ENCODE measurements at regions not wholly inside any gene's neighbourhood (a gene's known extent, or its start where the extent isn't known, plus 50 kb on each side); places are given as distances from the start of the nearest gene placed in this dataset.

DNA sequence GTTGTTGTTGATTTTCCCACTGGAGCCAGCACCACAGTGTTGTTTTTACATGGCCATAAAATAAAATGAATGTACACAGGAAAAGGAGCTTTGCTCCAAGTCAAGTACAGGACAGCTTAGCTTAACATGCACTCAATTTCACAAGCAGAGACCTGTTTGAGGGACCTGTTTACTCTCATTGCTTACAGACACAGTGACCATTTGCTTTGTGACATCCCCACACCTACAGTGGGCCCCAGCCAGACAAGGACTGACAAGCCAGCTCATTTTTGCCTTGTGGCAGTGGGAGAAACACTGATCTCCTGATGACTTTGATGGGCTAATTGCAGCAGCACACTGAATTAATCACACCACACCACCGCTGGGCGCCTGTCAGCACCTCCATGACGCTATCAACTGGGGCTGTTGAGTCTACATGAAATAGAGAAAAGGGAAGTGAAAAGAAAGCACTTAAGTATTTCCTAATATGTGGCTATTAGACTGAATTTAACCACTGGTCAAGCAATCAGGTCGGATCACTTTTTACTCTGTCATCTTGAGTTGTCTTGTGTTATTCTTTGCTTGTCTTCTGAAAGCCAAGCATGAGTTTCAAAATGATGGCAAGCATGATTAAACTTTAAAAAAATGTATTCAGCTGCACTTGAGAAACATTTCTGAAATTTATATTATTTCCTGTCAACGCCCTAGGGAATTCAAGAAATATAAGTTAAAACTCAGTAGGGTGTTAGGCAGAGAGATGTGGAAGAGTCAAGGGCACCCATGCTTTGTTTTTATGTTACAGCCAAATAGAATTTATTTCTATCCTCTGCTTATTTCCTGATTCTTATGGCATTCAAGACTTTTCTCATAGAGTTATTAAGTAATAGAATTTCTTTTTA lies 557.7 kb downstream of the RAB28 start (continued):
- TF ChIP-seq, protein P1, sequence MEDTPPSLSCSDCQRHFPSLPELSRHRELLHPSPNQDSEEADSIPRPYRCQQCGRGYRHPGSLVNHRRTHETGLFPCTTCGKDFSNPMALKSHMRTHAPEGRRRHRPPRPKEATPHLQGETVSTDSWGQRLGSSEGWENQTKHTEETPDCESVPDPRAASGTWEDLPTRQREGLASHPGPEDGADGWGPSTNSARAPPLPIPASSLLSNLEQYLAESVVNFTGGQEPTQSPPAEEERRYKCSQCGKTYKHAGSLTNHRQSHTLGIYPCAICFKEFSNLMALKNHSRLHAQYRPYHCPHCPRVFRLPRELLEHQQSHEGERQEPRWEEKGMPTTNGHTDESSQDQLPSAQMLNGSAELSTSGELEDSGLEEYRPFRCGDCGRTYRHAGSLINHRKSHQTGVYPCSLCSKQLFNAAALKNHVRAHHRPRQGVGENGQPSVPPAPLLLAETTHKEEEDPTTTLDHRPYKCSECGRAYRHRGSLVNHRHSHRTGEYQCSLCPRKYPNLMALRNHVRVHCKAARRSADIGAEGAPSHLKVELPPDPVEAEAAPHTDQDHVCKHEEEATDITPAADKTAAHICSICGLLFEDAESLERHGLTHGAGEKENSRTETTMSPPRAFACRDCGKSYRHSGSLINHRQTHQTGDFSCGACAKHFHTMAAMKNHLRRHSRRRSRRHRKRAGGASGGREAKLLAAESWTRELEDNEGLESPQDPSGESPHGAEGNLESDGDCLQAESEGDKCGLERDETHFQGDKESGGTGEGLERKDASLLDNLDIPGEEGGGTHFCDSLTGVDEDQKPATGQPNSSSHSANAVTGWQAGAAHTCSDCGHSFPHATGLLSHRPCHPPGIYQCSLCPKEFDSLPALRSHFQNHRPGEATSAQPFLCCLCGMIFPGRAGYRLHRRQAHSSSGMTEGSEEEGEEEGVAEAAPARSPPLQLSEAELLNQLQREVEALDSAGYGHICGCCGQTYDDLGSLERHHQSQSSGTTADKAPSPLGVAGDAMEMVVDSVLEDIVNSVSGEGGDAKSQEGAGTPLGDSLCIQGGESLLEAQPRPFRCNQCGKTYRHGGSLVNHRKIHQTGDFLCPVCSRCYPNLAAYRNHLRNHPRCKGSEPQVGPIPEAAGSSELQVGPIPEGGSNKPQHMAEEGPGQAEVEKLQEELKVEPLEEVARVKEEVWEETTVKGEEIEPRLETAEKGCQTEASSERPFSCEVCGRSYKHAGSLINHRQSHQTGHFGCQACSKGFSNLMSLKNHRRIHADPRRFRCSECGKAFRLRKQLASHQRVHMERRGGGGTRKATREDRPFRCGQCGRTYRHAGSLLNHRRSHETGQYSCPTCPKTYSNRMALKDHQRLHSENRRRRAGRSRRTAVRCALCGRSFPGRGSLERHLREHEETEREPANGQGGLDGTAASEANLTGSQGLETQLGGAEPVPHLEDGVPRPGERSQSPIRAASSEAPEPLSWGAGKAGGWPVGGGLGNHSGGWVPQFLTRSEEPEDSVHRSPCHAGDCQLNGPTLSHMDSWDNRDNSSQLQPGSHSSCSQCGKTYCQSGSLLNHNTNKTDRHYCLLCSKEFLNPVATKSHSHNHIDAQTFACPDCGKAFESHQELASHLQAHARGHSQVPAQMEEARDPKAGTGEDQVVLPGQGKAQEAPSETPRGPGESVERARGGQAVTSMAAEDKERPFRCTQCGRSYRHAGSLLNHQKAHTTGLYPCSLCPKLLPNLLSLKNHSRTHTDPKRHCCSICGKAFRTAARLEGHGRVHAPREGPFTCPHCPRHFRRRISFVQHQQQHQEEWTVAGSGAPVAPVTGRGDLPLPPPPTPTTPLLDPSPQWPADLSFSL (CRISPR knock-in tag; IDR thresholded peaks at IDR 0.05), result peak; percentile 35; the same call in 1 of the 2 replicates
- TF ChIP-seq, protein P2, sequence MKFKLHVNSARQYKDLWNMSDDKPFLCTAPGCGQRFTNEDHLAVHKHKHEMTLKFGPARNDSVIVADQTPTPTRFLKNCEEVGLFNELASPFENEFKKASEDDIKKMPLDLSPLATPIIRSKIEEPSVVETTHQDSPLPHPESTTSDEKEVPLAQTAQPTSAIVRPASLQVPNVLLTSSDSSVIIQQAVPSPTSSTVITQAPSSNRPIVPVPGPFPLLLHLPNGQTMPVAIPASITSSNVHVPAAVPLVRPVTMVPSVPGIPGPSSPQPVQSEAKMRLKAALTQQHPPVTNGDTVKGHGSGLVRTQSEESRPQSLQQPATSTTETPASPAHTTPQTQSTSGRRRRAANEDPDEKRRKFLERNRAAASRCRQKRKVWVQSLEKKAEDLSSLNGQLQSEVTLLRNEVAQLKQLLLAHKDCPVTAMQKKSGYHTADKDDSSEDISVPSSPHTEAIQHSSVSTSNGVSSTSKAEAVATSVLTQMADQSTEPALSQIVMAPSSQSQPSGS (CRISPR knock-in tag; IDR thresholded peaks at IDR 0.05), result peak; percentile 18; the same call in 1 of the 2 replicates
- TF ChIP-seq, protein P3, sequence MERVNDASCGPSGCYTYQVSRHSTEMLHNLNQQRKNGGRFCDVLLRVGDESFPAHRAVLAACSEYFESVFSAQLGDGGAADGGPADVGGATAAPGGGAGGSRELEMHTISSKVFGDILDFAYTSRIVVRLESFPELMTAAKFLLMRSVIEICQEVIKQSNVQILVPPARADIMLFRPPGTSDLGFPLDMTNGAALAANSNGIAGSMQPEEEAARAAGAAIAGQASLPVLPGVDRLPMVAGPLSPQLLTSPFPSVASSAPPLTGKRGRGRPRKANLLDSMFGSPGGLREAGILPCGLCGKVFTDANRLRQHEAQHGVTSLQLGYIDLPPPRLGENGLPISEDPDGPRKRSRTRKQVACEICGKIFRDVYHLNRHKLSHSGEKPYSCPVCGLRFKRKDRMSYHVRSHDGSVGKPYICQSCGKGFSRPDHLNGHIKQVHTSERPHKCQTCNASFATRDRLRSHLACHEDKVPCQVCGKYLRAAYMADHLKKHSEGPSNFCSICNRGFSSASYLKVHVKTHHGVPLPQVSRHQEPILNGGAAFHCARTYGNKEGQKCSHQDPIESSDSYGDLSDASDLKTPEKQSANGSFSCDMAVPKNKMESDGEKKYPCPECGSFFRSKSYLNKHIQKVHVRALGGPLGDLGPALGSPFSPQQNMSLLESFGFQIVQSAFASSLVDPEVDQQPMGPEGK (CRISPR knock-in tag; IDR thresholded peaks at IDR 0.05), result peak; percentile 64
- TF ChIP-seq, protein P4, sequence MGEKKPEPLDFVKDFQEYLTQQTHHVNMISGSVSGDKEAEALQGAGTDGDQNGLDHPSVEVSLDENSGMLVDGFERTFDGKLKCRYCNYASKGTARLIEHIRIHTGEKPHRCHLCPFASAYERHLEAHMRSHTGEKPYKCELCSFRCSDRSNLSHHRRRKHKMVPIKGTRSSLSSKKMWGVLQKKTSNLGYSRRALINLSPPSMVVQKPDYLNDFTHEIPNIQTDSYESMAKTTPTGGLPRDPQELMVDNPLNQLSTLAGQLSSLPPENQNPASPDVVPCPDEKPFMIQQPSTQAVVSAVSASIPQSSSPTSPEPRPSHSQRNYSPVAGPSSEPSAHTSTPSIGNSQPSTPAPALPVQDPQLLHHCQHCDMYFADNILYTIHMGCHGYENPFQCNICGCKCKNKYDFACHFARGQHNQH (CRISPR knock-in tag; IDR thresholded peaks at IDR 0.05), result peak; percentile 87
- TF ChIP-seq ZNF549 (CRISPR knock-in tag; IDR thresholded peaks at IDR 0.05) (peak; percentile 91), RXRB (CRISPR knock-in tag; IDR thresholded peaks at IDR 0.05; ENCODE audit: borderline replicate concordance) (peak; percentile 70; the same call in 1 of the 2 replicates), HMG20B (CRISPR knock-in tag; conservative IDR thresholded peaks at IDR 0.05) (no peak), HHEX (CRISPR knock-in tag; IDR thresholded peaks at IDR 0.05) (peak; percentile 28; the same call in 1 of the 2 replicates), ZNF10 (CRISPR knock-in tag; IDR thresholded peaks at IDR 0.05; ENCODE audit: borderline replicate concordance, low read depth) (no peak), HIVEP1 (CRISPR knock-in tag; IDR thresholded peaks at IDR 0.05) (no peak)
- TF ChIP-seq, protein P5, sequence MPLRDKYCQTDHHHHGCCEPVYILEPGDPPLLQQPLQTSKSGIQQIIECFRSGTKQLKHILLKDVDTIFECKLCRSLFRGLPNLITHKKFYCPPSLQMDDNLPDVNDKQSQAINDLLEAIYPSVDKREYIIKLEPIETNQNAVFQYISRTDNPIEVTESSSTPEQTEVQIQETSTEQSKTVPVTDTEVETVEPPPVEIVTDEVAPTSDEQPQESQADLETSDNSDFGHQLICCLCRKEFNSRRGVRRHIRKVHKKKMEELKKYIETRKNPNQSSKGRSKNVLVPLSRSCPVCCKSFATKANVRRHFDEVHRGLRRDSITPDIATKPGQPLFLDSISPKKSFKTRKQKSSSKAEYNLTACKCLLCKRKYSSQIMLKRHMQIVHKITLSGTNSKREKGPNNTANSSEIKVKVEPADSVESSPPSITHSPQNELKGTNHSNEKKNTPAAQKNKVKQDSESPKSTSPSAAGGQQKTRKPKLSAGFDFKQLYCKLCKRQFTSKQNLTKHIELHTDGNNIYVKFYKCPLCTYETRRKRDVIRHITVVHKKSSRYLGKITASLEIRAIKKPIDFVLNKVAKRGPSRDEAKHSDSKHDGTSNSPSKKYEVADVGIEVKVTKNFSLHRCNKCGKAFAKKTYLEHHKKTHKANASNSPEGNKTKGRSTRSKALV (CRISPR knock-in tag; IDR thresholded peaks at IDR 0.05), result 0 out of 2 replicates have a peak, but pooled peaks have one; percentile 49
- TF ChIP-seq, protein P6, sequence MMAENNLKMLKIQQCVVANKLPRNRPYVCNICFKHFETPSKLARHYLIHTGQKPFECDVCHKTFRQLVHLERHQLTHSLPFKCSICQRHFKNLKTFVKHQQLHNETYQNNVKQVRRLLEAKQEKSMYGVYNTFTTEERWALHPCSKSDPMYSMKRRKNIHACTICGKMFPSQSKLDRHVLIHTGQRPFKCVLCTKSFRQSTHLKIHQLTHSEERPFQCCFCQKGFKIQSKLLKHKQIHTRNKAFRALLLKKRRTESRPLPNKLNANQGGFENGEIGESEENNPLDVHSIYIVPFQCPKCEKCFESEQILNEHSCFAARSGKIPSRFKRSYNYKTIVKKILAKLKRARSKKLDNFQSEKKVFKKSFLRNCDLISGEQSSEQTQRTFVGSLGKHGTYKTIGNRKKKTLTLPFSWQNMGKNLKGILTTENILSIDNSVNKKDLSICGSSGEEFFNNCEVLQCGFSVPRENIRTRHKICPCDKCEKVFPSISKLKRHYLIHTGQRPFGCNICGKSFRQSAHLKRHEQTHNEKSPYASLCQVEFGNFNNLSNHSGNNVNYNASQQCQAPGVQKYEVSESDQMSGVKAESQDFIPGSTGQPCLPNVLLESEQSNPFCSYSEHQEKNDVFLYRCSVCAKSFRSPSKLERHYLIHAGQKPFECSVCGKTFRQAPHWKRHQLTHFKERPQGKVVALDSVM (CRISPR knock-in tag; IDR thresholded peaks at IDR 0.05), result no peak

All from HepG2 (cell line).